ENCODE measurements at regions not wholly inside any gene's neighbourhood (a gene's known extent, or its start where the extent isn't known, plus 50 kb on each side); places are given as distances from the start of the nearest gene placed in this dataset.
"Not testable (repeated sequence)": the region's sequence is repeated elsewhere in the genome, so short reads cannot be mapped to it uniquely, and the experiment has no call there.

DNA sequence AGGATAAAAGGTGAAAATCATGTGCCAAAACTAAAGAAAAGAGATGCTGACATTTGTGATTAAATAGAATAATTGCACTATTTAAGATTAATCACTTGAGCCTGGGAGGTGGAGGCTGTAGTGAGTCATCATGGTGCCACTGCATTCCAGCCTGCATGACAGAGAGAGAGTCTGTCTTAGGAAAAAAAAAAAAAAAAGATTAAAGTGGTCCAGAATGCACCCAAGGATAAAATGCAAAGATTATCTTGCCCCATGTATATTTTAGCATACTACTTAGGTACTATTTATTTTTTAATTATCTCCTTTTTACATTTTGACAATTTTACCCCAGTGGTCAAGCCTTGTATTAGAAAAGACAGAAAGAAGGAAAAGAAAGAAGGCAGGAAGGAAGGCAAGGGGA, 1181.4 kb upstream of the PCDH10 start:
- not testable (repeated sequence) for TF ChIP-seq POLR2A, POLR2AphosphoS5 (IDR thresholded peaks at IDR 0.05)
- TF ChIP-seq, protein P1, sequence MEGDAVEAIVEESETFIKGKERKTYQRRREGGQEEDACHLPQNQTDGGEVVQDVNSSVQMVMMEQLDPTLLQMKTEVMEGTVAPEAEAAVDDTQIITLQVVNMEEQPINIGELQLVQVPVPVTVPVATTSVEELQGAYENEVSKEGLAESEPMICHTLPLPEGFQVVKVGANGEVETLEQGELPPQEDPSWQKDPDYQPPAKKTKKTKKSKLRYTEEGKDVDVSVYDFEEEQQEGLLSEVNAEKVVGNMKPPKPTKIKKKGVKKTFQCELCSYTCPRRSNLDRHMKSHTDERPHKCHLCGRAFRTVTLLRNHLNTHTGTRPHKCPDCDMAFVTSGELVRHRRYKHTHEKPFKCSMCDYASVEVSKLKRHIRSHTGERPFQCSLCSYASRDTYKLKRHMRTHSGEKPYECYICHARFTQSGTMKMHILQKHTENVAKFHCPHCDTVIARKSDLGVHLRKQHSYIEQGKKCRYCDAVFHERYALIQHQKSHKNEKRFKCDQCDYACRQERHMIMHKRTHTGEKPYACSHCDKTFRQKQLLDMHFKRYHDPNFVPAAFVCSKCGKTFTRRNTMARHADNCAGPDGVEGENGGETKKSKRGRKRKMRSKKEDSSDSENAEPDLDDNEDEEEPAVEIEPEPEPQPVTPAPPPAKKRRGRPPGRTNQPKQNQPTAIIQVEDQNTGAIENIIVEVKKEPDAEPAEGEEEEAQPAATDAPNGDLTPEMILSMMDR (IDR thresholded peaks at IDR 0.05) = not testable (repeated sequence)

Data from breast epithelium (tissue), 3 donors.